ENCODE measurements at regions not wholly inside any gene's neighbourhood (a gene's known extent, or its start where the extent isn't known, plus 50 kb on each side); places are given as distances from the start of the nearest gene placed in this dataset.

DNA sequence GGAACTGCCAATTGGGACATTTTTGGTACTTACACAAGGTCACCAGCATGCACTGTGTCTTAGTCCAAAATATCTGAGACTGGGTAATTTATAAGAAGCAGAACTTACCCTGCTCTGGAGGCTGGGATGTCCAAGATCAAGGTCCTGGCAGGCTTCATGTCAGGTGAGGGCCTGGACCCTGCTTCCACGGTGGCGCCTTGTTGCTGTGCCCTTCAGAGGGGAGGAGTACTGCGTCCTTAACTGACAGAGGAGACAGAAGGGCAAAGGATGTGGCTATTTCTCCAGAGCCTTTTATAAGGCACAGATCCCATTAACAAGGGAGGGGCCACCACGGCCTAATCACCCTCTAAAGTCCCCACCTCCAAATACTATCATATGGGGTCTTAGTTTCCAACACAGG, 178.9 kb downstream of the C16orf95 start (continued):
- TF ChIP-seq, protein P1, sequence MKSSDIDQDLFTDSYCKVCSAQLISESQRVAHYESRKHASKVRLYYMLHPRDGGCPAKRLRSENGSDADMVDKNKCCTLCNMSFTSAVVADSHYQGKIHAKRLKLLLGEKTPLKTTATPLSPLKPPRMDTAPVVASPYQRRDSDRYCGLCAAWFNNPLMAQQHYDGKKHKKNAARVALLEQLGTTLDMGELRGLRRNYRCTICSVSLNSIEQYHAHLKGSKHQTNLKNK (CRISPR knock-in tag; IDR thresholded peaks at IDR 0.05) = no peak
- no peak for TF ChIP-seq PRRX2 (CRISPR knock-in tag; IDR thresholded peaks at IDR 0.05)
- TF ChIP-seq NFE2L1 (CRISPR knock-in tag; IDR thresholded peaks at IDR 0.05) = no peak
- TF ChIP-seq, protein P2, sequence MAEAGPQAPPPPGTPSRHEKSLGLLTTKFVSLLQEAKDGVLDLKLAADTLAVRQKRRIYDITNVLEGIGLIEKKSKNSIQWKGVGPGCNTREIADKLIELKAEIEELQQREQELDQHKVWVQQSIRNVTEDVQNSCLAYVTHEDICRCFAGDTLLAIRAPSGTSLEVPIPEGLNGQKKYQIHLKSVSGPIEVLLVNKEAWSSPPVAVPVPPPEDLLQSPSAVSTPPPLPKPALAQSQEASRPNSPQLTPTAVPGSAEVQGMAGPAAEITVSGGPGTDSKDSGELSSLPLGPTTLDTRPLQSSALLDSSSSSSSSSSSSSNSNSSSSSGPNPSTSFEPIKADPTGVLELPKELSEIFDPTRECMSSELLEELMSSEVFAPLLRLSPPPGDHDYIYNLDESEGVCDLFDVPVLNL (CRISPR knock-in tag; IDR thresholded peaks at IDR 0.05; ENCODE audit: borderline replicate concordance, low read depth) = no peak
- TF ChIP-seq ATF1 (CRISPR knock-in tag; IDR thresholded peaks at IDR 0.05) = no peak
- TF ChIP-seq FOXJ3 (CRISPR knock-in tag; IDR thresholded peaks at IDR 0.05; ENCODE audit: borderline replicate concordance) = no peak
- no peak for TF ChIP-seq ZNF423 (CRISPR knock-in tag; IDR thresholded peaks at IDR 0.05)
- TF ChIP-seq NR1H2 (CRISPR knock-in tag; IDR thresholded peaks at IDR 0.05) = no peak
- no peak for TF ChIP-seq EMX1 (CRISPR knock-in tag; IDR thresholded peaks at IDR 0.05)

DNA sequence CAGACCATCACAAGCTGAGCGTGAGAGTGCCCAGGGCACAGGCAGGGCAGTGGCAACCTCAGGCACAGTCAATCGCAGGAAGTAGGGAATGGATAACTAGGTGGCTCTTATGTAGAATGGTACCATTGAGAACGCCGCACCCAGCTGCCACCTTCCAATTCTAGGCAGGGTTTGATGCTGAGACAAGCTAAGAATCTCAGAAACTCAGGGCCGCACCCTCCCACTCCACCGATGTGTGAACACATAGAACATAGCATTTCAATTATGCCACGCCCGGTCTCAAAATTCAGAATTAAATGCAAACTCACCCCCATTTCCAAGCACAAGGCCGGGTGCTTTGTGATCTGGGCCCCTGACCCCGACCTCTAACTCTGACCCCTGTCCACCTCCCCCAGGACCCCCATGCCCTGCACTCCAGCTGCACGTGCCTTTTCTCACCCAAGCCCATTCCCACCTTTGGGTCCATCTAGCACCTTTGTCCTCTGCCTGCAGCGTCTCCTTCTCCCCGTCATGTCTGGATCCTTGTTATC, 178.4 kb downstream of the C16orf95 start:
- ChIA-PET CTCF (no interaction called here), POLR2A (no interaction called here)
- no peak for DNase-seq (ENCODE audit: low spot score)
- Mint-ChIP-seq H3K27me3 (ENCODE audit: low read depth) (no peaks in the 10 kb centered on the region), H3K4me3 (no peak overlapping the region), H3K9me3 (peaks cover 26% of the 10 kb centered on the region), H3K4me1 (peaks cover 5% of the 10 kb centered on the region), H3K27ac (no peak overlapping the region), H3K36me3 (peaks cover 11% of the 10 kb centered on the region)
- ATAC-seq = no peak
- TF ChIP-seq GTF2I (CRISPR knock-in tag; conservative IDR thresholded peaks at IDR 0.05) (no peak), RORB (CRISPR knock-in tag; IDR thresholded peaks at IDR 0.05) (no peak), FOXP1 (CRISPR knock-in tag; IDR thresholded peaks at IDR 0.05; ENCODE audit: borderline replicate concordance) (no peak), ZNF219 (CRISPR knock-in tag; IDR thresholded peaks at IDR 0.05; ENCODE audit: borderline replicate concordance) (no peak), KAT7 (CRISPR knock-in tag; IDR thresholded peaks at IDR 0.05; ENCODE audit: borderline replicate concordance) (no peak), JAZF1 (CRISPR knock-in tag; IDR thresholded peaks at IDR 0.05) (no peak), FOXJ3 (CRISPR knock-in tag; IDR thresholded peaks at IDR 0.05; ENCODE audit: borderline replicate concordance) (no peak)
- TF ChIP-seq, protein P3, sequence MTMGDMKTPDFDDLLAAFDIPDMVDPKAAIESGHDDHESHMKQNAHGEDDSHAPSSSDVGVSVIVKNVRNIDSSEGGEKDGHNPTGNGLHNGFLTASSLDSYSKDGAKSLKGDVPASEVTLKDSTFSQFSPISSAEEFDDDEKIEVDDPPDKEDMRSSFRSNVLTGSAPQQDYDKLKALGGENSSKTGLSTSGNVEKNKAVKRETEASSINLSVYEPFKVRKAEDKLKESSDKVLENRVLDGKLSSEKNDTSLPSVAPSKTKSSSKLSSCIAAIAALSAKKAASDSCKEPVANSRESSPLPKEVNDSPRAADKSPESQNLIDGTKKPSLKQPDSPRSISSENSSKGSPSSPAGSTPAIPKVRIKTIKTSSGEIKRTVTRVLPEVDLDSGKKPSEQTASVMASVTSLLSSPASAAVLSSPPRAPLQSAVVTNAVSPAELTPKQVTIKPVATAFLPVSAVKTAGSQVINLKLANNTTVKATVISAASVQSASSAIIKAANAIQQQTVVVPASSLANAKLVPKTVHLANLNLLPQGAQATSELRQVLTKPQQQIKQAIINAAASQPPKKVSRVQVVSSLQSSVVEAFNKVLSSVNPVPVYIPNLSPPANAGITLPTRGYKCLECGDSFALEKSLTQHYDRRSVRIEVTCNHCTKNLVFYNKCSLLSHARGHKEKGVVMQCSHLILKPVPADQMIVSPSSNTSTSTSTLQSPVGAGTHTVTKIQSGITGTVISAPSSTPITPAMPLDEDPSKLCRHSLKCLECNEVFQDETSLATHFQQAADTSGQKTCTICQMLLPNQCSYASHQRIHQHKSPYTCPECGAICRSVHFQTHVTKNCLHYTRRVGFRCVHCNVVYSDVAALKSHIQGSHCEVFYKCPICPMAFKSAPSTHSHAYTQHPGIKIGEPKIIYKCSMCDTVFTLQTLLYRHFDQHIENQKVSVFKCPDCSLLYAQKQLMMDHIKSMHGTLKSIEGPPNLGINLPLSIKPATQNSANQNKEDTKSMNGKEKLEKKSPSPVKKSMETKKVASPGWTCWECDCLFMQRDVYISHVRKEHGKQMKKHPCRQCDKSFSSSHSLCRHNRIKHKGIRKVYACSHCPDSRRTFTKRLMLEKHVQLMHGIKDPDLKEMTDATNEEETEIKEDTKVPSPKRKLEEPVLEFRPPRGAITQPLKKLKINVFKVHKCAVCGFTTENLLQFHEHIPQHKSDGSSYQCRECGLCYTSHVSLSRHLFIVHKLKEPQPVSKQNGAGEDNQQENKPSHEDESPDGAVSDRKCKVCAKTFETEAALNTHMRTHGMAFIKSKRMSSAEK (CRISPR knock-in tag; IDR thresholded peaks at IDR 0.05; ENCODE audit: borderline replicate concordance) = no peak
- TF ChIP-seq, protein P4, sequence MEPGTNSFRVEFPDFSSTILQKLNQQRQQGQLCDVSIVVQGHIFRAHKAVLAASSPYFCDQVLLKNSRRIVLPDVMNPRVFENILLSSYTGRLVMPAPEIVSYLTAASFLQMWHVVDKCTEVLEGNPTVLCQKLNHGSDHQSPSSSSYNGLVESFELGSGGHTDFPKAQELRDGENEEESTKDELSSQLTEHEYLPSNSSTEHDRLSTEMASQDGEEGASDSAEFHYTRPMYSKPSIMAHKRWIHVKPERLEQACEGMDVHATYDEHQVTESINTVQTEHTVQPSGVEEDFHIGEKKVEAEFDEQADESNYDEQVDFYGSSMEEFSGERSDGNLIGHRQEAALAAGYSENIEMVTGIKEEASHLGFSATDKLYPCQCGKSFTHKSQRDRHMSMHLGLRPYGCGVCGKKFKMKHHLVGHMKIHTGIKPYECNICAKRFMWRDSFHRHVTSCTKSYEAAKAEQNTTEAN (CRISPR knock-in tag; IDR thresholded peaks at IDR 0.05) = no peak
- TF ChIP-seq, protein P5, sequence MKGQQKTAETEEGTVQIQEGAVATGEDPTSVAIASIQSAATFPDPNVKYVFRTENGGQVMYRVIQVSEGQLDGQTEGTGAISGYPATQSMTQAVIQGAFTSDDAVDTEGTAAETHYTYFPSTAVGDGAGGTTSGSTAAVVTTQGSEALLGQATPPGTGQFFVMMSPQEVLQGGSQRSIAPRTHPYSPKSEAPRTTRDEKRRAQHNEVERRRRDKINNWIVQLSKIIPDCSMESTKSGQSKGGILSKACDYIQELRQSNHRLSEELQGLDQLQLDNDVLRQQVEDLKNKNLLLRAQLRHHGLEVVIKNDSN (CRISPR knock-in tag; IDR thresholded peaks at IDR 0.05) = no peak
